ENCODE measurements at regions not wholly inside any gene's neighbourhood (a gene's known extent, or its start where the extent isn't known, plus 50 kb on each side); places are given as distances from the start of the nearest gene placed in this dataset.

GRCh38 chr5:52705720-52706119, 82.0 kb upstream of the ITGA1 start:
- TF ChIP-seq POLR2AphosphoS5 (IDR thresholded peaks at IDR 0.05; ENCODE audit: borderline replicate concordance, low read depth, low read length) (no peak), FOXP2 (optimal IDR thresholded peaks at IDR 0.05; ENCODE audit: control extremely low read depth, extremely low read length, insufficient read depth) (no peak), EZH2 (IDR thresholded peaks at IDR 0.05) (no peak)
- H3K9me3 ChIP-seq (ENCODE audit: low read depth, low read length): no peaks in the 10 kb centered on the region
- DNase-seq (ENCODE audit: low read depth, low spot score): no peak
- H3K36me3 ChIP-seq (ENCODE audit: insufficient read depth, low read length): no peaks in the 10 kb centered on the region
- H3K27ac ChIP-seq: no peak overlapping the region
- H3K4me3 ChIP-seq: no peak overlapping the region
- no peak overlapping the region for H3K9ac ChIP-seq (ENCODE audit: insufficient read length)

- TF ChIP-seq POLR2AphosphoS5 (IDR thresholded peaks at IDR 0.05; ENCODE audit: borderline replicate concordance, low read depth, low read length): no peak
- no peak for TF ChIP-seq EZH2 (IDR thresholded peaks at IDR 0.05)
- TF ChIP-seq FOXP2 (optimal IDR thresholded peaks at IDR 0.05; ENCODE audit: control extremely low read depth, extremely low read length, insufficient read depth): no peak
- Histone ChIP-seq H3K27ac (no peak overlapping the region), H3K9me3 (ENCODE audit: low read depth, low read length) (no peaks in the 10 kb centered on the region), H3K36me3 (ENCODE audit: insufficient read depth, low read length) (no peaks in the 10 kb centered on the region), H3K4me3 (no peak overlapping the region), H3K9ac (ENCODE audit: insufficient read length) (no peak overlapping the region)
- DNase-seq (ENCODE audit: low read depth, low spot score): no peak
These were observed 80.9 kb upstream of the ITGA1 start for GRCh38 chr5:52706775-52707174.

DNA sequence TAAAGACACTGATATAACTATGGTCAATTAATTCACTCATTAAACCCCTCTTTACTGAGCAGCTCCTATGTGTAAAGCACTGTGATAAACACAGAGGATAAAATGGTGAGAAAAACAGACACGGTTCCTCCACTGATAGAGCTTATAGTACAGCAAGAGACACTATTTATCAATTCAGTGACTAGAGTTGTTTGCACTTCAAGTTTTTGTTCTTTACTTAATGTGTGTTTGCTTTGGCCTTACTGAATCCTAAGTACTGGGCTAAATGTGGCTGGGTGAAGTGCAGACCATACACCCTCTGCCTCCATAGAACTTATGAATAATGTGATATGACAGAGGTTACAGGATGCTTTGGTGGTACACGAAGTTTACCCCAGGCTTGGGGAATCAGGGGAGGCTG, 80.1 kb upstream of the ITGA1 start:
- TF ChIP-seq EZH2 (IDR thresholded peaks at IDR 0.05) (no peak), POLR2AphosphoS5 (IDR thresholded peaks at IDR 0.05; ENCODE audit: borderline replicate concordance, low read depth, low read length) (no peak), FOXP2 (optimal IDR thresholded peaks at IDR 0.05; ENCODE audit: control extremely low read depth, extremely low read length, insufficient read depth) (no peak)
- Histone ChIP-seq H3K9ac (ENCODE audit: insufficient read length) (no peak overlapping the region), H3K4me3 (no peak overlapping the region), H3K36me3 (ENCODE audit: insufficient read depth, low read length) (no peaks in the 10 kb centered on the region), H3K9me3 (ENCODE audit: low read depth, low read length) (no peaks in the 10 kb centered on the region), H3K27ac (no peak overlapping the region)
- DNase-seq (ENCODE audit: low read depth, low spot score): no peak

- Histone ChIP-seq H3K9me3 (ENCODE audit: low read depth, low read length) (no peaks in the 10 kb centered on the region), H3K4me3 (no peak overlapping the region), H3K27ac (no peak overlapping the region), H3K36me3 (ENCODE audit: insufficient read depth, low read length) (no peaks in the 10 kb centered on the region), H3K9ac (ENCODE audit: insufficient read length) (no peak overlapping the region)
- no peak for TF ChIP-seq FOXP2 (optimal IDR thresholded peaks at IDR 0.05; ENCODE audit: control extremely low read depth, extremely low read length, insufficient read depth)
- no peak for TF ChIP-seq EZH2 (IDR thresholded peaks at IDR 0.05)
- TF ChIP-seq POLR2AphosphoS5 (IDR thresholded peaks at IDR 0.05; ENCODE audit: borderline replicate concordance, low read depth, low read length): no peak
- no peak for DNase-seq (ENCODE audit: low read depth, low spot score)
These were observed 79.3 kb upstream of the ITGA1 start for GRCh38 chr5:52708463-52708862.

DNA sequence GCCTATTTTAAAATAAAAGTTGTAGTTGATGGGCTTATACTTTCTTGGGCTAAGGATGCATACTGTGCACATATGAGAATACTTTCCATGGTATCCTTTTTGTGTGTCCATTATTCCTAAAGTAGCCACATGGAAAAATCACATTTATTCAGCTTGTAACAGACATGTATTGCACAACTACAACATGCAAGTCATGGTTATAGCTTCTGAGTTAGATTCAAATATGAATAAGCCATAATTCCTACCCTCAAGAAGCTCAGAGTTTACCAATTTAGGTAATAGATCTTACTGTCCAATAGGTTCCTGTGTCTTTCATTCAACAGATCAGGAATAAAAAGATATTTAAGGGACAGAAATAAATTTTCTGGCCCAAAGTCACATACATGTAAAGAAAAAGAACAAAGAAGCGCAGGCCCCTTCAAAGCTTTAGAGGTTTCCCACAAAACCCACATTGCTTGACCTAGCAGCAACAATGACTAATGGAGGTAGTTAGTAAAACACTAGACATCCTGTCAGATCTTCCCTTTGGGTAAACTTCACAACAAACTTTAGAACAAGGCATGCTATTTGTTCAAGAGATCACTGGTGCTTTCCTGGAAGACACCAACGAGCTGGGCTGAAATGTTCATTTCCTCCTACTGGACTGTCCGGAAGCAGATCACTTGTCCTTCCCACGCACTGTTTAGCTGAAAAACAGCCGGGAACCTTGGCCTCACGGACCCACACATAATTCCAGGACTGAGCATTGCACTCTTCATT, 78.4 kb upstream of the ITGA1 start:
- Histone ChIP-seq H3K9me3 (ENCODE audit: low read depth, low read length) (no peaks in the 10 kb centered on the region), H3K9ac (ENCODE audit: insufficient read length) (no peak overlapping the region), H3K27ac (no peak overlapping the region), H3K36me3 (ENCODE audit: insufficient read depth, low read length) (no peaks in the 10 kb centered on the region), H3K4me3 (no peak overlapping the region)
- TF ChIP-seq POLR2AphosphoS5 (IDR thresholded peaks at IDR 0.05; ENCODE audit: borderline replicate concordance, low read depth, low read length) (no peak), FOXP2 (optimal IDR thresholded peaks at IDR 0.05; ENCODE audit: control extremely low read depth, extremely low read length, insufficient read depth) (no peak), EZH2 (IDR thresholded peaks at IDR 0.05) (no peak)
- DNase-seq (ENCODE audit: low read depth, low spot score): no peak

DNA sequence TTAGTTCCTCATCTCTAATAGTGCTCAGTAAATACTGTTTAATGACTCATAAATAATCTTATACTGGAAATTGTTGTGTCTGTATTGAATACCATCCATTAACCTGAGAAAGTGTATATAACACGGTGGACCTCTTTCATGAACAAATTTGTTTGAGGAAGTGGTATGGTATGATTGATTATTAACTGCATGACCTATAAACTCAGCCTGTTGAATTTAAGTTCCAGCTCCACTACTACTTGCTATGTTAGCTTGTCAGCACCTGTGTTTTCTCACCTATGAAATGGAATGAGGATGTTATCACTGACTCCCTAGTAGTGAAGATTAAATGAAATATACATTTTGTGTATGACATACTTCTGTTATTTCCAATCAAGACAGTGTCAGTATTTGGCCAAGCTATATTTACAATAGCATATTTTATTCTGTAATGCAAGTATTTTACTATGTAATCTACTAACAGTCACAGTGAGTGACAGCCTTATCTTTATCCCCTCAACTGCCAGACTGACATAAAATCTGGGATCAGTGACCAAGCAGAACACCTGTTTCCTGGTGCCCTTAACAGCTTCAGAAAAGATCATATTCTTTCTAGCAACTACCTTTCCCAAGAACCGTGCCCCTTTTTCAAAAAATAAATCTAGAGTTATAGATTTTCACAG, 77.3 kb upstream of the ITGA1 start:
- no peak for TF ChIP-seq FOXP2 (optimal IDR thresholded peaks at IDR 0.05; ENCODE audit: control extremely low read depth, extremely low read length, insufficient read depth)
- TF ChIP-seq EZH2 (IDR thresholded peaks at IDR 0.05): no peak
- TF ChIP-seq POLR2AphosphoS5 (IDR thresholded peaks at IDR 0.05; ENCODE audit: borderline replicate concordance, low read depth, low read length): no peak
- Histone ChIP-seq H3K4me3 (no peak overlapping the region), H3K36me3 (ENCODE audit: insufficient read depth, low read length) (no peaks in the 10 kb centered on the region), H3K9ac (ENCODE audit: insufficient read length) (no peak overlapping the region), H3K9me3 (ENCODE audit: low read depth, low read length) (no peaks in the 10 kb centered on the region), H3K27ac (no peak overlapping the region)
- DNase-seq (ENCODE audit: low read depth, low spot score): no peak

DNA sequence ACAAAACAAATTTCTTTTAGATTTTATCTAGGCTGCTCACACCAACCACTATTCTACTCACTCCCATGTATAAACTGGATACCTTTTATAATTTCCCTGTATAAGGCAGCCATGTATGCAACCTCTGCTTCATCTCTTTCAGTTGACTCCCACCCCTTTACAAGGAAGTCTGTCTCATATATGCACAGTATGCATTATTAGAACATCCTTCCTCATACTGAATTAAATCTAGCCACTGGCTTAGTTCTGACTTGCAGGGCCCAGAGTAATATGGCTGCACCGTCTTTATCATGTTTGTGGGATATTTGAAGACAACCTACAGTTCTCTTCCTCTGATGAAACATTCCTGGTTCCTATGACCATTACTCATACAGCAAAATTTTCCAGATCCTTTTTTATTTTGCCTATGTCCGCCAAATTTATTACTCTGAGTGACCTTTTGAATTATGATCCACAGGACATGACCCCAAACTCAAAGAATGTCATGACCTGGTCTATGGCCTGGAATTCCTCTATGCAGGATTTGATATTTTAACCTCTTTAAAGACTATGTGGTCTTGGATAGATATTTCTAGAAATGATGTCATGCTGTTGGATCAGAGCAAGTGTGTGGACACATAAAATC, 76.6 kb upstream of the ITGA1 start:
- no peak for TF ChIP-seq EZH2 (IDR thresholded peaks at IDR 0.05)
- TF ChIP-seq POLR2AphosphoS5 (IDR thresholded peaks at IDR 0.05; ENCODE audit: borderline replicate concordance, low read depth, low read length): no peak
- TF ChIP-seq FOXP2 (optimal IDR thresholded peaks at IDR 0.05; ENCODE audit: control extremely low read depth, extremely low read length, insufficient read depth): no peak
- Histone ChIP-seq H3K9ac (ENCODE audit: insufficient read length) (no peak overlapping the region), H3K27ac (no peak overlapping the region), H3K4me3 (no peak overlapping the region), H3K9me3 (ENCODE audit: low read depth, low read length) (no peaks in the 10 kb centered on the region), H3K36me3 (ENCODE audit: insufficient read depth, low read length) (no peaks in the 10 kb centered on the region)
- DNase-seq (ENCODE audit: low read depth, low spot score): no peak

- DNase-seq (ENCODE audit: low read depth, low spot score): no peak
- H3K9me3 ChIP-seq (ENCODE audit: low read depth, low read length): no peaks in the 10 kb centered on the region
These were observed 75.4 kb upstream of the ITGA1 start for GRCh38 chr5:52712354-52712753.

More at GRCh38 chr5:52712354-52712753, 75.4 kb upstream of the ITGA1 start:
- Histone ChIP-seq H3K4me3 (no peak overlapping the region), H3K27ac (no peak overlapping the region), H3K36me3 (ENCODE audit: insufficient read depth, low read length) (no peaks in the 10 kb centered on the region), H3K9ac (ENCODE audit: insufficient read length) (no peak overlapping the region)
- no peak for TF ChIP-seq POLR2AphosphoS5 (IDR thresholded peaks at IDR 0.05; ENCODE audit: borderline replicate concordance, low read depth, low read length)
- no peak for TF ChIP-seq FOXP2 (optimal IDR thresholded peaks at IDR 0.05; ENCODE audit: control extremely low read depth, extremely low read length, insufficient read depth)
- TF ChIP-seq EZH2 (IDR thresholded peaks at IDR 0.05): no peak

Data from SK-N-MC (cell line).